ENCODE measurements at regions not wholly inside any gene's neighbourhood (a gene's known extent, or its start where the extent isn't known, plus 50 kb on each side); places are given as distances from the start of the nearest gene placed in this dataset.

- TF ChIP-seq, protein P1, sequence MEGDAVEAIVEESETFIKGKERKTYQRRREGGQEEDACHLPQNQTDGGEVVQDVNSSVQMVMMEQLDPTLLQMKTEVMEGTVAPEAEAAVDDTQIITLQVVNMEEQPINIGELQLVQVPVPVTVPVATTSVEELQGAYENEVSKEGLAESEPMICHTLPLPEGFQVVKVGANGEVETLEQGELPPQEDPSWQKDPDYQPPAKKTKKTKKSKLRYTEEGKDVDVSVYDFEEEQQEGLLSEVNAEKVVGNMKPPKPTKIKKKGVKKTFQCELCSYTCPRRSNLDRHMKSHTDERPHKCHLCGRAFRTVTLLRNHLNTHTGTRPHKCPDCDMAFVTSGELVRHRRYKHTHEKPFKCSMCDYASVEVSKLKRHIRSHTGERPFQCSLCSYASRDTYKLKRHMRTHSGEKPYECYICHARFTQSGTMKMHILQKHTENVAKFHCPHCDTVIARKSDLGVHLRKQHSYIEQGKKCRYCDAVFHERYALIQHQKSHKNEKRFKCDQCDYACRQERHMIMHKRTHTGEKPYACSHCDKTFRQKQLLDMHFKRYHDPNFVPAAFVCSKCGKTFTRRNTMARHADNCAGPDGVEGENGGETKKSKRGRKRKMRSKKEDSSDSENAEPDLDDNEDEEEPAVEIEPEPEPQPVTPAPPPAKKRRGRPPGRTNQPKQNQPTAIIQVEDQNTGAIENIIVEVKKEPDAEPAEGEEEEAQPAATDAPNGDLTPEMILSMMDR (IDR thresholded peaks at IDR 0.05) = no peak
- H3K4me3 ChIP-seq = no peak overlapping the region
- peaks cover 0 to 22% of the 10 kb centered on the region in 2 donors for H3K27me3 ChIP-seq
- H3K27ac ChIP-seq = no peak overlapping the region
- no peaks in the 10 kb centered on the region for H3K36me3 ChIP-seq
- peaks cover 0 to 6% (median 5%) of the 10 kb centered on the region in 3 donors for H3K9me3 ChIP-seq
- no peak for DNase-seq
- H3K4me1 ChIP-seq = no peaks in the 10 kb centered on the region
- intact Hi-C loops (cut with DNase I; ENCODE audit: low total_unique reads) = no loop called here
Observed at GRCh38 chr10:70974351-70974901, 86.1 kb upstream of the PCBD1 start.

DNA sequence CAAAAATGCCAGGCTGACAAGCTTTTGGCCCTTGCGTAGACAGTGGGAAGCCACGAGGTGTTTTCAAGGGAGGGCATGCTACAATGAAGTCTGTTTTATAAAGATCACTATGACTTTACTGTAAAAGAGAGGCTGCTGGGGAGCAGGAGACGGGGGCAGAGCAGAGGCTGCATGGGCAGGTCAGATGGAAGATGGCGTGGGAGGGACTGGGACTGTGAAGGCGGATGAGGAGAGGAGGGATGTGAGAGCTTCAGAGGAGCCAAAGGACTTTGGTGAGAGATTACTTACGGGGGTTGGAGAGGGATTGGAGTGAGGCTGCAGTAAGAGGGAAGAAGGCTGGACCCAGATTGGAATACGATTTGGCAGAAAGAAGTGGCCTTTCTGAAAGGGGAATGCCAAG is 86.6 kb upstream of the PCBD1 start:
- H3K4me3 ChIP-seq = no peak overlapping the region
- H3K27me3 ChIP-seq = peaks cover 0 to 27% of the 10 kb centered on the region in 2 donors
- intact Hi-C loops (cut with DNase I; ENCODE audit: low total_unique reads) = no loop called here
- TF ChIP-seq, protein P1 (IDR thresholded peaks at IDR 0.05) = no peak
- H3K27ac ChIP-seq = no peak overlapping the region
- no peaks in the 10 kb centered on the region for H3K36me3 ChIP-seq
- peaks cover 0 to 6% (median 5%) of the 10 kb centered on the region in 3 donors for H3K9me3 ChIP-seq
- DNase-seq = no peak
- H3K4me1 ChIP-seq = no peaks in the 10 kb centered on the region

DNA sequence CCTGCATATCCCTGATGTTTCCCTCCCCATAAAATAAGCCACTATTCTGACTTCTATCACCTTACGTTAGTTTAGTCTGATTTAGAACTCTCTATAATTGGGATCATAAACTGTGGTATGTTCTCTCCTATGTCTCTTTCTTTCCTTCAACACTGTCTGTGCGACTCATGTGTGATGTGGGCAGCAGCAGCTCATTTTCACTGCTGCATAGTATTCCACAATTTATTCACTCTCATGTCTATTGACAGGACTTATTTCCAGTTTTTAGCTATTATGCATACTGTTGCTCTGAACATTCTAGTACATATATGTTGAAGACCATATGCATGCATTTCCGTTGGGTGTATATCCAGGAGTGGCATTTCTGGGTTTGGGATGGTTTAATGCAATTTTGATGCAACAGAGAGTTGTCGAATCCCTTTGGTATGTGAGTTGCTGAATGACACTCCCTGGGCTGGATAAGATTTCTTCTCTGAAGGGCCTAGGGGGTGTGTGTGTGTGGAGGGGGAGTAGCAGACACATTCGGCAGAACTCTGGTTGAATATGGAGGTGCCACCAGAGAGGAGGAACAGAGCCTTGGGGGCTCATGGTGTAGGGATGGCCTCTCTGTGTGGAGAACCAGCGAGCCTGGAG is 87.8 kb upstream of the PCBD1 start:
- H3K27me3 ChIP-seq = peaks cover 0 to 28% of the 10 kb centered on the region in 2 donors
- TF ChIP-seq, protein P1 (IDR thresholded peaks at IDR 0.05) = no peak
- no peak overlapping the region for H3K27ac ChIP-seq
- no peaks in the 10 kb centered on the region for H3K36me3 ChIP-seq
- H3K4me3 ChIP-seq = no peak overlapping the region
- peaks cover 0 to 6% (median 5%) of the 10 kb centered on the region in 3 donors for H3K9me3 ChIP-seq
- no peaks in the 10 kb centered on the region for H3K4me1 ChIP-seq
- intact Hi-C loops (cut with DNase I; ENCODE audit: low total_unique reads) = no loop called here
- DNase-seq = no peak

GRCh38 chr10:70977625-70978024 is 89.3 kb upstream of the PCBD1 start:
- H3K4me1 ChIP-seq = no peaks in the 10 kb centered on the region
- intact Hi-C loops (cut with DNase I; ENCODE audit: low total_unique reads) = no loop called here
- H3K4me3 ChIP-seq = no peak overlapping the region
- peaks cover 0 to 7% (median 6%) of the 10 kb centered on the region in 3 donors for H3K9me3 ChIP-seq
- H3K27me3 ChIP-seq = peaks cover 0 to 30% of the 10 kb centered on the region in 2 donors
- no peak for DNase-seq
- no peaks in the 10 kb centered on the region for H3K36me3 ChIP-seq
- TF ChIP-seq, protein P1 (IDR thresholded peaks at IDR 0.05) = no peak
- H3K27ac ChIP-seq = no peak overlapping the region

DNA sequence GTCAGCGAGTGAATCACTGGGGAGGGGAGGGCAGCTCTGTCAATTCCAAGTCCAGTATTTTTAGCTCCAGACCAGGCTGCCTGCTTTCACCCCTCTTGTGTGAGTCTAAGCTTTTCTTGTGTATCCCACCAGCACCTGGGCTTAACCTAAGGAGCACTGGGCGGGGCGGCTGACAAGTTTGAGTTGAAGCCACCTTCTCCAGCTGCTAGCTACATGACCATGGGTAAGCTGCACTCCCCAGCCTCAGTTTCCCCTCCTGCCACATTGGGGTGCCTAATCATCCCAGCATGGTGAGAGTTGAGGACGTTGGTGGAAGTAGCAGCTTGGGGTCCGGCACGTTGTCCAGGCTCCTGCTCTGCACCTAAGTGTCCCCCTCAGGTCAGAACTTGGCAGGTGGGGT is 89.8 kb upstream of the PCBD1 start:
- intact Hi-C loops (cut with DNase I; ENCODE audit: low total_unique reads) = no loop called here
- peaks cover 0 to 30% of the 10 kb centered on the region in 2 donors for H3K27me3 ChIP-seq
- TF ChIP-seq, protein P1 (IDR thresholded peaks at IDR 0.05) = no peak

More for the DNA sequence above, 89.8 kb upstream of the PCBD1 start:
- no peak for DNase-seq
- H3K4me3 ChIP-seq = no peak overlapping the region
- peaks cover 0 to 6% (median 6%) of the 10 kb centered on the region in 3 donors for H3K9me3 ChIP-seq
- H3K4me1 ChIP-seq = no peaks in the 10 kb centered on the region
- H3K27ac ChIP-seq = no peak overlapping the region
- H3K36me3 ChIP-seq = no peaks in the 10 kb centered on the region
